ENCODE measurements at regions not wholly inside any gene's neighbourhood (a gene's known extent, or its start where the extent isn't known, plus 50 kb on each side); places are given as distances from the start of the nearest gene placed in this dataset.

DNA sequence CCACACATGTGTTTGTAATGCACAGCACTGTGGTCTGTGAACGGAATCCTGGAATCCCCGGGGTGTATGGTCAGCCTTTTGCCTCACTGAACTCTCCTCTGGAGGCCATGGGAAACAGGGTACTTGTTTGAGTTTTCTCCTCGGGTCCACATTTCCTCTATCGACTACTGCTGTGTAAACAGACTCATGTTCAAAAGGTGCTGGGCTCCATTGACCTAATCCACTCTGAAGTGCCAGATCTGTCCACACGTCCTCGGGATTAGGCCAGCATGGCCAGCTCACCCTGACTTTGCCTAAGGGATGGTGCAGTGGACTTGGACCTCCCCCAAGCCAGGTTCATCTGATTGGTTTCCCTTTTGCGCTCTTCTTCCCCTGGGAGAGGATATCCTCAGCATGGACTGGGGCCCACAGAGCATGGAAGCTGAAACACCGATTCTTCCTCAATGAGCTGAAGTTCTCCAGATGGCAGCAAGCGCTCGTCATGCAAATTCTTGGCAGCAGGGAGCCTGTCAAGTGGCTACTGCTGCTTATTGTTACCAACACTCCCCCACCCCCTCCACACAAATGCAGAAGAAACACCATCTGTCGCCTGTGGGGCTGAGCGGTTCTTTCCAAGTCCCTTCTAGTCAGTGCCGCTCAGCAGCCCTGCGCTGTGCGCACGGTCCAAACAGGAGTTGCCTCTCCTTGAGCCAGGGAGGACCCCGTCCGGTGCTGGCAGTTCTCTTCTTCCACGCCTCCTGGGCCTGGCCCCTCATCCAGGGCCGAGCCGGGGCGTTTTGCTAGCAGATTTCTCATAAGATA, 292.6 kb upstream of the MARCKS start:
- no peak for DNase-seq (ENCODE audit: low spot score)

DNA sequence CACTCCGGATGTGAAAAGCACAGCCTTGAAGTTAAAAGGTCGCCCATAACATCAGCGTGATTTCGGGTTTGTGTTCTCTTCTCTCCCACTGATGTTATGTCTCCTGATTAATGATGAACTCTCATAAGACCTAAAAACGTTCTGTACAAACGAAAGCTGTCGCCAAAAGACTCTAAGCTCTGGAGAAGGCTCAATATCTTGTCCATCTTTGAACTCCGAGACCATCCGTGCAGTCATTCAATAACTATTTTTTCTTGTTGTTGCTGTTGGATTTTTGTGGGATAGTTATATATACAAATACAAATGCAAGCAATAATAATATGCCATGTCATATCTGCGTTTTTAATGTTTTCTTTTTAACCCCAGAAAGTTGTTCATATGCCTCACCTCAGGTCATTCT, 291.8 kb upstream of the MARCKS start:
- no peak for DNase-seq (ENCODE audit: low spot score)

DNA sequence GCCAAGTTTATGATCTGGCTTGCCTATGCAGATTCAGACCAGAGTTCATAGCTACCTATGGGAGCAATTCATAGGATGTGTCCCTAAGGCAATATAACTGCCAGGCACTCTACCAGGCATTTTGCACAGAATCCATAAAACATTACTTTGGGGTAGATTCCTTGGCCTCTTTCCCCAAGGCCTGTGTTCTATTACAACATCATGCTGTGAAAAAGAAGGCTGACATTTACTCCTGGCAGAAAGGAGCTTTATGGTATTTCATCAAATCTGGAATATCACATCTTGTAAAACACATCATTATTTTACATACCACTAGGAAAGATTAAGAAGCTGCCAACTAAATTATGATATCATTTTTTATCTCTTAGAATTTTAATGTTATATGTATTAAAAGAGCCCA, 287.0 kb upstream of the MARCKS start:
- DNase-seq (ENCODE audit: low spot score): no peak

DNA sequence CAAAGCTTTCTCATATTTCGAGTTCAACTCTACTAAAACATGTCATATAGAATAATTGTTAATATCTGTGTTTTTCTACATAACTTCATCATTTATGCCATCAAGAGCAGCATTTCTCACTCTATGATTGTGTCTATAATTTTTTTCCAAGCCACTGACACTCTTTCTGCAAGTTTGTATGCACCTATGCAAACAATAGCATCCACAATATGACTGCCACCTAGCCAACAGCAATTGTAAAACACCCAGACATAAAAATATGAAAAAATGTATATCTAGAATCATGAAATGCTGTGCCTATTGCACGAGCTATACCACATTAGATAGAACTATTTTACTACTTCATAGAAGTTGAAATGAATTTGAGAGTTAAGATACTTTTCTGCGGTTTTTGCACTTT, 286.5 kb upstream of the MARCKS start:
- DNase-seq (ENCODE audit: low spot score): no peak

DNA sequence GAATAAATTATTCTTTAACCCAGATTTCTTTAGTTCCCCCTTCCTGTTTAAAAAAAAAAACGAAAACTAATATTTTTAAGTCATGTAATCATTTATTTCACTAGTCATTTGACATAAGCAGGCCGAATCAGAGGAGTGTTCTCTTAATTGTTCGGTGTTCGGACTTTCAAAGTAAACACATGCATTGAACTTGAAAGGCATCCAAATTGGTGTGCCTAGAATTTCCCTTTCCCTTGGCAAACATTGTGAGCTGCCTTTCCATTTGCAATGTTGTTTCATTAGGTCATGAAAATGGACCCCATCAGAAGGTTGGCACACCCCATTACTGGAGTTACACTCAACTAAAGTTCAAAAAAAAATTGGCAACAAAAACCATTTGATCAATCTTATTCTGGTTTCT, 283.0 kb upstream of the MARCKS start:
- no peak for DNase-seq (ENCODE audit: low spot score)

DNA sequence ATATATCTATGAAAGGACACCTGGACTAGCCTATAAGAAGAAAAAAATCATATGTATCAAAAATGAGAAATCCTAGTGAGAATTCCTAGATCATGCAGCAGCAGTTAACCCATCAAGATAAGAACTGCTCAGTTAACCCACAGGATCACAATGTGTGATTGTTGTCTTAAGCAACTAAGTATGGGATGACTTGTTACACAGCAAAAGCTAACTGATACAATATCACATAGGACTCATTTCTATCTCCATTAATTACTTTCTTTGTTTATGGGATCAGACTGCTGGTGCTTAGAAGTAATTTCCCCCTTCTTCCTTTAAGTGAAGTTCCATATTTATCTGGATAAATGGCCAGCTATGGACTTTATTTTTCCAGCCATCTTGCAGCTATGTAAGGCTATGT, 280.8 kb upstream of the MARCKS start:
- DNase-seq (ENCODE audit: low spot score): no peak

DNA sequence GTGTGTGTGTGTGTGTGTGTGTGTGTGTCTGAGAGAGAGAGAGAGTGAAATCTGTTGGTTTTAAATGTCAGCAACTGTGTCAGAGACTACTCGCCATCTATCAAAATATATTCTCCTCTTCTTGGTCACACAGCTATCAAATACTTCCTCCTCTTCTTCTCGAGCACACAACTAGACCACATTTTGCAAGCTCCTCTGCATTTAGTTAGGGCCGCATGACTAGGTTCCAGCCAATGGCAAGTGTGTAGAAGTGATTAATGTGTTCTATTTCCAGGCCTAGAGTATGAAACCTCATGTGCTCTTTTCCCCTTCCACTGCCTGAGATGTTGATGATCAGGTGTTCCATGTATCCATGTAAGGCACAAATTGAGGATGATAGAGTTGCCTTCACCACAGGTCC, 278.5 kb upstream of the MARCKS start:
- no peak for DNase-seq (ENCODE audit: low spot score)

DNA sequence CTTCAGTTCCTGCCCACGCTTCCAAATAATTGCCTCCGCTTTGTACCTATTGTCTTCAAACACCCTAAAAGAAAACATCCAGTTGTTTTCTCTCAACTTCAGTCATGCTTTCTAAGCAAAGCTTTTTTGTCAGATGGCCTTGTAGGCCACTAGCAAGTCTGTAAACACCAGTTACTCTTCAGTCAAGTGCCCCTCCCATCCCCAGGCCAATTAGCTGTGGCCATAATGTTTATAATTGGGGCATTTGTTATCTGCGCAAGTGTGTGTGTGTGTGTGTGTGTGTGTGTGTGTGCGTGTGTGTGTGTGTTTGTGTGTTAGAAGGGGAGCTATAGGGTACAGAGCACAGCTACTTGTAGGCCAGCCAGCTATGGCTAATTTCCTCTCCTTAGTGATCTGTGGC, 272.4 kb upstream of the MARCKS start:
- no peak for DNase-seq (ENCODE audit: low spot score)

DNA sequence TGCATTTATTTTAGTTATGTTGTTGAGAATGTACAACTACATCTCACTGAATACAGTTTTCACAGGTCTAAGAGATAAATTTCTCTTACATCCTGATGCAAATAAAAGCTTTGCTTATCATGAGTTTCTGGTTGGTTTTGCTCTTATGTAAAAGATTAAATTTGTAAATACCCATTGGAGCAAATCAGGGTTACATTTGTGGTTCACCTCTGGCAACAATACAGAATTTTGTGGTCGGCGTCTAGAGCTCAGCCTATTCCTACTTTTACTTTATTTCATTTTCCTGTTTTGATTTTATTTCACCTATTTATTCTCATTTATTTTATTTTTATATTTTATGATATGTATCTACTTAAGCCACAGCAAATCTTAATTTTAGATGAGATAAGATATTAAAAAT, 271.9 kb upstream of the MARCKS start:
- no peak for DNase-seq (ENCODE audit: low spot score)

DNA sequence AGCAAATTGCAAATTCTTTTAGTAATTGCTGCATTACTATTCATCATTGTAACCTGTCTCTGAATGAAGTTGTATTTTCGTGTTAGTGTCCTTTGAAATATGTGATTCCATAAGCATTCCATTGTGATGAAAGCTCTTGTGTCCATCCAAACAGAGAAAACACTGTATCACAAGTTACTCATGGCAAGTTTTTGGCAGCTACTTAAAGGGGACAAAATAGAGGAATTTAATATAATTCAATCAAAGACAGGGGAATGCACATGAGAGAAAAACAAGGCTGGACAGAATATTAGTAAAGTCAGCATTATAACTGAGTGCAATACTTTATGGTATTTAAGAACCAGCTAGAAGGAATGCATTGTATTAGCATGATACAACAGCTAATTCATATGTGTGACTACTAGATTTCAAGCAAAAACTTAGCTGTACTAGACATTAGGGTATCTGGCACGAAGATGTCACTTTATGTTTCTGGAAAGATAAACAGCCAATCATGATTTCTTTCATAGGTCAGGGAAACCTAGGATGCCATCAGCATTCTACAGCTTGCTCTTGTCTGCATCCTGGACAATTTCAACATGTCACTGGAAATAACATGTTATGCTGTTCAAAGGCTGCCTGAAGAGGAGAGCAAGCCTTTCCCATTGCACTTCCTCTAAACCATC, 270.6 kb upstream of the MARCKS start:
- DNase-seq (ENCODE audit: low spot score): no peak

DNA sequence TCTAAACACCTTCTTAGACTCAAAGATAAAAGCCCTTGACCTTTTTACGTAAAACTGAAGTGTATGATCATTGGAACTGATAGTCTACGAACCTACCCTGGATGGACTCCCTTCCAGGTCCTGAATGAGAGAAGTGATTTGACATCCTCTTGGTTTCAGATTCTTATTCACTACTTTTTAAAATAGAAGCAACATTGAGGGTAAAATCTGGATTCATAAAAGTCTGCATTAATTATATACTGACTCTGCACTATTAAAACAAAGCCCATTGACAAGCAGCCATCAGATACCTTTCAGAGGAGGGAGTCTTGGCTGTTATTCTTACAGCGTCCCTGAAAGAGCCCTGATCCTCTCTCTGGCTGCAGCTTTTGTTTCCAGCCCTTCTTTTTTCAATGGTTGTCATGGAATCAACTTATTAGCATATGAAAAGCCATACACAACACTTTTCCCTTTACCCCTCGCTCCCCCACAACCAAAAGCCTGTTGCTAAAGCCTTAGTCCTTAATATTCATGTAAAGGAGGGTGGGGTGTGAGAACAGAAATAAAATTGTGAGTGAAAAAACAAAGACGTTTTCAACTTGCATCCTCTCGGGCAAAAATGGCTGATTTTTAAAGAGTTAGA, 270.0 kb upstream of the MARCKS start:
- no peak for DNase-seq (ENCODE audit: low spot score)

DNA sequence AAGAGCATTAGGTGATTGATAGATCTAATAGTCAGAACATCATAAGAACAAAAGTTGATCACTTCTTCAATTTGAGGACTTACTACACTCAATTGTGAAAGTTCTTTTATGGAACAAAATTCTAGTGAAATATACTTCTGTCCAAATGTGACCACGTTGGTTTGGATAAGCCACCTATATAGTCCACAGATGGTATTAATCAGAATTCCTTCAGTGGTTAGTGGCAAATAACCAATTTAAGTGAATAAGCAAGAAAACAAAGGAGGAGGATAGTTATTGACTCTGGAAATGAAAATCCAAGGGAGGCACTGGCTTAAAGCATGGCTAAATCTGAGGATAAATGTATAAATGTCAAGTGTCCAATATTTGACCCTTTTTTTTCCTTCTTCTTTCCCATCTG, 268.5 kb upstream of the MARCKS start:
- no peak for DNase-seq (ENCODE audit: low spot score)

DNA sequence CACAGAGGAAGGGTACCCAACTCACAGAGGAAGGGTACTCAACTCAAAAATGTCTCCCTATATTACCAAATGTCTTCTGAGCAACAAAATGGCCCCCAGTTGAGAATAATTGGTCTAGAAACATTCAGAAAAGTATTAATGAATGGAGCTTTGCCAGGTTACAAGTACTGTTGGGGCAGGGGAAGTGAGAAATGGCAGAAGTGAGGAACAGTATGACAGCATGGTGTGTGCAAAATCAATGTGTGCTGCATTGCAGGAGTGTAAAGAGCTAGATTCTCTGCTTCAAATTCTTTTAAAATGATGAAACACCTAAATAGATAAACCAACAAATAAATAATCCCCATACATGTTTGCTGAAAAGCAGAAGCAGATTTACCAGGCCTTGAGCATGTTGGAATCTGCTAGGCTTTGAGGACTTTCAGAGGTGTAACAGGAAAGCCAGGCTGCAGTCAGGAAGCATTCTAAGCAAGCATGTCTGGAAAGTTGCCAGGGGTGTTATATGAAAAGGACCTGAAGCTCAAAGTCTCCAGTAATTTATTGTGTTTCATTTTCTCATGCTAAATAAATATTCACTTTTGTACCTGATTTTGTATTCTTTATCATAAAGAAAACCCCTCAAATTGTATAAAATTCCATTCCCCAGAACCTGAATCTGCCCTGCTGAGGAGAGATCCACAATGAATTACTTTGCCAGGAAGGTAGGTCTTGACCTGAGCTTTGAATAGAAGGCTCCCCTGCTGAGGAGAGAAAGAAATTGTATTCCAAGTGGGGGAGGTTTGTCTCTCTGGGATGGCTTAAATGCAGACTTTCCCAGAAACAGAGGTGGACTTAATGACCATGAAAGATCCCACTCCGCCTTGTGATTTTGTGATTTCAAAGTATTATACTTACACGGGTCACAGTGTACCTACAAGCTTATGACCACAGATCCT, 265.0 kb upstream of the MARCKS start:
- DNase-seq (ENCODE audit: low spot score): no peak

DNA sequence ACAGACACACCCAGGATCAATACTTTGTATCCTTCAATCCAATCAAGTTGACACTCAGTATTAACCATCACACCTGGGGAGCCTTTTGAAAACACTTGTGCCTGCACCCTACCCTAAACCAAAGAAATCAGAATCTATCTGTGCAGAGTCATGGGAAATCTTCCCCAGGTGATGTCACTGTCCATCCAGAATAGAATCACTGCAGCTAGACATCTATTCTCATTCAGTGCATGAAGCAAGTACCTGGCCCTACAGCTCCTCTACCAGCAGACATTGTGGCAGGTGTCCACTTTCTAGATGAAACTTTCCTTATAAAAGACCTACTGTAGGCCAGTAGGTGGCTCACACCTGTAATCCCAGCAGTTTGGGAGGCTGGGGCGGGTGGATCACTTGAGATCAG, 262.4 kb upstream of the MARCKS start:
- DNase-seq (ENCODE audit: low spot score): no peak

DNA sequence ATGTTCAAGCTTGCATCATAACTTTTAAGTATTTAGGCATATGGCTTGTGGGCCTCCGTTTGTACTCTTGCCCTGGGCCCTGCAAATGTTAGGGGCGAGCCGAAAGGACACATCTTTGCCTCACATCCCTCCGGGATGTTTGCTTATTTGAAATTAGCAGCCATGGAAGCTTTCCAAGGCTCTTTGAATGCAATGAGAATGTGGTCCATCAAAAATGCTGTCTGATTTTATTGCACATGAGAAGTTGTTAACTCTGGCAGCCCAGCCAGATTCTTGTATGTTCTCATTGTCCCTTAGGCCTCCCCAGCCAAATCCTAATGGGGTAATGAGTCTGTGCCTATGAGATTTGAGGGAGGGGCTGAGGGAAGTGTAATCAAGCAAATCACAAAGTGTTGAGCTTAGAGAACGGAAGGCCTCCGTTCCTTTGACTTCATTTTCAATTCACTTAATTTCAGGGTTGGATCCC, 261.2 kb upstream of the MARCKS start:
- DNase-seq (ENCODE audit: low spot score): no peak

DNA sequence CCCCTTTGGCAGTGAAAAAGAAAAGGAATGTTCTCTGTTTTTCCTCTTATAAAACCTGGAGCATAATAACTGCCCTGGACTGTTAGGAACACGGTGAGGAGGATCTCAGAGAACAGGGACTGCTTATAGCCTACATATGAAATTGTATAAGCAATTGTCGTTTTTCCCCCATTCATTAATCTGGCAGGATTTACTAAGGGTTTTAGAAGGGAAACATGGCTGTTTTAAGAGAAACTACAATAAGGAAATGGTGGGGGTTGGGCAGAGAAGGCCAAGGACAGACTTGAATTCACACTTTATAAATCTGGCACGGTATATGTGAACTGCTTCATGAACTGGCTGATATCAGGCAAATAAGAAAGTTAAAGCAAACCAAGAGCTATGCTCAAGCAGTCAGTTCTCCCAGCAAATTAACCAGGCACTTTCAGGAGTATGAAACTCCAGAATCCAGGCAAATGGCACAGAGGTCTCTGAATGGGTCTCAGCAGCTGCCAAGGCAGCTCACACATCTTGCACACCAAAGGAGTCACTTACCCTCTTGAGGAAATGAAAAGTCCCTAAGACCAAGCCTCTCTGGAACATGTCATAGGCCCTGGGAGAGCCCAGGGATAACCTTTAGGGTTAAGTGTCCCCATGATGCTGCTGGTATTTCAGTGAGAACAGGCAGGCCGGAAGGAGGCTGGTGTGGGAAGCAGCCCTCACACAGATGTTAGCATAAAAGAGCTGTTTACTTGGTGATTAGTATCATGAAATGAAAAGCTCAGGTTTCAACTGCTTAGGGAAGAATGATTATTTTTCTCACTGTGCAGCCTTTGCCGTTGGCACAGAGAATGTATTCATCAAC, 260.5 kb upstream of the MARCKS start:
- no peak for DNase-seq (ENCODE audit: low spot score)

DNA sequence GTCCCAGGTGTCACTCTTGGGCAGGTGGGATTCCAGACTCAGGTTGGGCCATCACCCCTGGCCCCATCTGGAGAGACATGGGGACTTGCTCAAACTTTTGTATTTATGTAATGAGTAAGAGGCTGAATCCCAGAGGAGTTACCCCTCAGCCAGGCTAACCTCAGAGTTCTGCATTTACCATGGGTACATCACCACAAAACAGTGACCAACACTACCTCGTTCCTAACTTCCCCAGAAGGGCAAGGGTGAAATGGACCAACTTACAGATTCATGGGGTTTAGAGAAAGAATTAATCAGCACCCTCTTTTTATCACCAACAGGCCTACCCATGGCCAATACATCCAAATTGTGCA, 259.9 kb upstream of the MARCKS start:
- DNase-seq (ENCODE audit: low spot score): no peak

DNA sequence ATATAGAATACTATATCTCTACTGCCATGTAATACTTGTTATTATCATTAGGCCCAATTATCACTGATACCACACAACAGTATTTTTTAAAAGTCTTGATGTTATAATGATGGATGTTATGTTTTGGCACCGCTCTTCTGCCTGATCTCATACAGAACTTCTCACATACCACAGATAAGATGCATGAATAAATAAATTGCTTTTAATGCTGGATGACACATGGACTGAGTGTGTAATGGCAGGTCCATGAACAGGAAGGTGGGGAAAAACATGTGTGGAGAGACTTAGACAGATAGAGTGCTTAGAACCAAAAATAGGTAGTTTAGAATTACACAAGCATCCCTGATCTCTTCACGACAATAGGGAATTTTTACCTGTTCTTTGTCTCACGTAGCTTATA, 258.4 kb upstream of the MARCKS start:
- no peak for DNase-seq (ENCODE audit: low spot score)

DNA sequence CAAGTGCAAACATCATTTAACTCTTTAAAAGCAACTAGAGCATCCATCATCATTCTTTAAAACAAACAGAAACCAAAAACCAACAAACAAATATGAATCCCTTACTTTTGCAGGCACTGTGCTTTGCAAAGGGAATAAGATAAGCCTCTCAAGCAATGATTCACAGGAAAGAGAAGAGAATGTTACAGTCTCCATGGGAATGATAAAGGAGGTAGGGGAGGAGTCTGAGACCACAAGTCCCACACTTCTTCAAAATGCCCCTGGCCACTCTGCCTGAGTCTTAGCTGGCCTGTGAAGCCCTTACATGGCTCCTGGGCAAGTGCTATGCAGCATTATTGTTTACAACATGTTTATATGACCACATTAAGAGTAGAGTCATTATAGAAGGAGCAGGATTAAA, 257.7 kb upstream of the MARCKS start:
- DNase-seq (ENCODE audit: low spot score): no peak

DNA sequence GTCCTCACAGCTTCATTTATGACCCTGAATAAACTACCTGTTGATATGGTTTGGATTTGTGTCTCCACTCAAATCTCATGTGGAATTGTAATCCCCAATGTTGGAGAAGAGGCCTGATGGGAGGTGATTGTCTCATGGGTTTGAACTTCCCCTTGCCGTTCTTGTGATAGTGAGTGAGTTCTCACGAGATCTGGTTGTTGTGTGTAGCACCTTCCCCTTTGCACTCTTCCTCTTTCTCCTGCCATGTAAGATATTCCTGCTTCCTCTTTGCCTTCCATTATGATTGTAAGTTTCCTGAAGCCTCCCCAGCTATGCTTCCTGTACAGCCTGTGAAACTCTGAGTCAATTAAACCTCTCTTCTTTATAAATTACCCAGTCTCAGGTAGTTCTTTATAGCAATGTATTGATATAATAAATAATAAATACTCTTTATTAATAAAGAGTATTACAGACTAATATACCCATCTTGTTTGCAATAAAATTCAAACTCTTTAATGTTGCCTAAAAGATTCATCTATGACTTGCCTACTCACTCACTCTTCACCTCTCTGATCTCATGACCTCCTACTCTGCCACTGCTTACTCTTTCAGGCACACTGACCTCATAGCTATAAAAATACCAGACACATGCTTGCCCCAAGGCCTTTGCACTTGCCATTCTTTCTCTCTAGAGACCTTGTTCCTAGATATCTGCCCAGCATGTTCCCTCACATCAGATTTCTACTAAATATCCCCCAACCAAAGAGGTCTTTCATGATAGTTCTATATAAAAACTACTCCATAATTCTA, 256.4 kb upstream of the MARCKS start:
- DNase-seq (ENCODE audit: low spot score): no peak
